GM23248 (cell line): ENCODE measurements at regions not wholly inside any gene's neighbourhood (a gene's known extent, or its start where the extent isn't known, plus 50 kb on each side); places are given as distances from the start of the nearest gene placed in this dataset.

Experiments used
- EZH2 ChIP-seq: fragments of 200-600 bp; sonication (generic); IDR thresholded peaks from 2 replicates; pipeline ENCODE4 v1.6.1; 2018; ENCODE audit warnings: antibody characterized with exemption, mild to moderate bottlenecking; ENCODE audit not compliant: insufficient read depth, poor library complexity, severe bottlenecking
- EZH2phosphoT487 ChIP-seq: fragments of 200-600 bp; sonication (generic); IDR thresholded peaks from 2 replicates; pipeline ENCODE4 v1.6.1; 2018; ENCODE audit warnings: antibody characterized with exemption, moderate library complexity, mild to moderate bottlenecking, low read depth; ENCODE audit not compliant: insufficient read depth

DNA sequence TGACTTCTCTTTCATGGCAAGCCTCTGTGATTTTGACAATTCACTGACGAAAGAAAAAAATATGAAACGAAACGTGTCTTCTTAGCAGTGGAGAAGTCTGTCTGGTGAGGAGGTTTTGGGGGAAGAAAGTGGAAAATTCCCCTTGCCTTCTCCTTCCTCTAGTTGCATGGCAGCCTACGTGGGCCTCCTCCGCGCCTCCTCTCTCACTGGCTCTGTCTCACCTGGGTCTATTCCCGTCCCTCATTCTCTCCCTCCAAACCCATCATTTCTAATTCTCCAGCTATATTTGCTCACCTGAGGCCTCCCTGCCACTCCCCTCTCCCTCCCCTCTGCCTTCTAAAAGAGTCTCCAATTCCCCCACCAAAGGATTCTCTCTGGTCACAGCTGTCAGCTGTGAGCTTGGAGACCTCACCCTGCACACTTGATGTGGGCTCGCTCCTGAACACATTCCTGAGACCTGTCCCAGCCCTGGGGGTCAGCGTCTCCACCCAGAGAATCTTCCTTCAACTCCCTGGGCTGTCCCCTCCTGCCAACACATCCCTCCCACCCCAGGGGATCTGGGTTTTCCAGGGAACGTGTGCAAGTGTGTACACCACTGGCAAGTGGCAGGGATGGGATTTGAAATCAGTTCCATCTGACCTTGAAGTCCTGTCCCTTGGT, 159.6 kb upstream of the PMEPA1 start:
- TF ChIP-seq EZH2 (no peak), EZH2phosphoT487 (no peak)
